Psoas muscle (tissue), 7 donors: ENCODE measurements at regions not wholly inside any gene's neighbourhood (a gene's known extent, or its start where the extent isn't known, plus 50 kb on each side); places are given as distances from the start of the nearest gene placed in this dataset.
"Not testable (repeated sequence)": the region's sequence is repeated elsewhere in the genome, so short reads cannot be mapped to it uniquely, and the experiment has no call there.

Experiments used
- ATAC-seq, 4 donors: fragments of 200-7000 bp; cut with Tn5 transposase; one replicate each; pipeline ENCODE4 v1.9.1; 2020; ENCODE audit warnings: moderate library complexity in 3 of 4, mild to moderate bottlenecking in 2 of 4
- DNase-seq, 2 donors: peaks; one replicate each; pipeline ENCODE4 v3.0.0-alpha.2; 2020
- H3K27ac ChIP-seq: fragments of 200-600 bp; one replicate; pipeline ENCODE4 v1.8.0; 2022
- H3K27me3 ChIP-seq, 3 donors: fragments of 200-600 bp in 1 of 3; one replicate each; pipeline versions ENCODE4 v1.6.1 to v1.8.0; 2013 to 2022; ENCODE audit warnings: low read length in 2 of 3, mild to moderate bottlenecking in 2 of 3, moderate library complexity in 1 of 3; ENCODE audit not compliant: insufficient read depth in 3 of 3
- H3K36me3 ChIP-seq, 2 donors: fragments of 200-600 bp in 1 of 2; one replicate each; pipeline versions ENCODE4 v1.6.1 to v1.8.0; 2013 to 2022; ENCODE audit warnings: low read depth in 1 of 2, mild to moderate bottlenecking in 1 of 2, moderate library complexity in 1 of 2; ENCODE audit not compliant: insufficient read depth in 1 of 2
- H3K4me1 ChIP-seq: fragments of 200-600 bp; one replicate; pipeline ENCODE4 v1.8.0; 2022
- H3K4me3 ChIP-seq: fragments of 200-600 bp; one replicate; pipeline ENCODE4 v1.8.0; 2022; ENCODE audit warnings: mild to moderate bottlenecking
- H3K9me3 ChIP-seq: fragments of 200-600 bp; one replicate; pipeline ENCODE4 v1.8.0; 2022
- WGBS, 3 donors: extraction: QIAGEN DNeasy Blood & Tissue Kit; methylation state at CpG; one replicate each; pipeline versions ENCODE4 v1.1.6 to v1.1.7; 2013; 5-methylcytosine and 5-hydroxymethylcytosine counted together
- intact Hi-C, 2 donors: fragments of 100-400 bp; cut with DNase I; formaldehyde crosslinking; loops; one replicate each; pipeline versions ENCODE4 v1.11.0 to v1.14.2; 2022
- TF ChIP-seq, protein P1 (sequence below): fragments of 200-600 bp; IDR thresholded peaks from one replicate; pipeline ENCODE4 v1.8.0; 2022; ENCODE audit warnings: antibody characterized with exemption
- donor health status: healthy with polysubstance abuse.
- donor health status: DM: no; HTN: no; CAD: no; lungs with moderate emphysema.
- donor health status: Bipolar disorder and iron deficiency.
- donor health status: healthy.
- donor health status: DM: yes; HTN: yes; CAD: no.
- donor health status: DM: no; HTN: no; CAD: no.
- donor health status: DM: yes; HTN: yes; CAD: no.

GRCh38 chr6:11448038-11448437 is 89.5 kb upstream of the TMEM170B start:
- no peaks in the 10 kb centered on the region for H3K27me3 ChIP-seq
- ATAC-seq (no peak), DNase-seq (no peak)
- no peak overlapping the region for H3K27ac ChIP-seq
- TF ChIP-seq, protein P1, sequence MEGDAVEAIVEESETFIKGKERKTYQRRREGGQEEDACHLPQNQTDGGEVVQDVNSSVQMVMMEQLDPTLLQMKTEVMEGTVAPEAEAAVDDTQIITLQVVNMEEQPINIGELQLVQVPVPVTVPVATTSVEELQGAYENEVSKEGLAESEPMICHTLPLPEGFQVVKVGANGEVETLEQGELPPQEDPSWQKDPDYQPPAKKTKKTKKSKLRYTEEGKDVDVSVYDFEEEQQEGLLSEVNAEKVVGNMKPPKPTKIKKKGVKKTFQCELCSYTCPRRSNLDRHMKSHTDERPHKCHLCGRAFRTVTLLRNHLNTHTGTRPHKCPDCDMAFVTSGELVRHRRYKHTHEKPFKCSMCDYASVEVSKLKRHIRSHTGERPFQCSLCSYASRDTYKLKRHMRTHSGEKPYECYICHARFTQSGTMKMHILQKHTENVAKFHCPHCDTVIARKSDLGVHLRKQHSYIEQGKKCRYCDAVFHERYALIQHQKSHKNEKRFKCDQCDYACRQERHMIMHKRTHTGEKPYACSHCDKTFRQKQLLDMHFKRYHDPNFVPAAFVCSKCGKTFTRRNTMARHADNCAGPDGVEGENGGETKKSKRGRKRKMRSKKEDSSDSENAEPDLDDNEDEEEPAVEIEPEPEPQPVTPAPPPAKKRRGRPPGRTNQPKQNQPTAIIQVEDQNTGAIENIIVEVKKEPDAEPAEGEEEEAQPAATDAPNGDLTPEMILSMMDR, result no peak
- H3K9me3 ChIP-seq, result no peaks in the 10 kb centered on the region
- H3K4me1 ChIP-seq, result no peaks in the 10 kb centered on the region
- no peak overlapping the region for H3K4me3 ChIP-seq
- intact Hi-C loops, result no loop called here
- no peaks in the 10 kb centered on the region for H3K36me3 ChIP-seq

GRCh38 chr6:11447265-11447664 is 90.3 kb upstream of the TMEM170B start:
- WGBS, 3 donors, result 96% methylated on average over 1 of the region's 1 CpG
- DNase-seq (no peak), ATAC-seq (no peak)
- Histone ChIP-seq H3K36me3 (no peaks in the 10 kb centered on the region), H3K27ac (no peak overlapping the region), H3K4me1 (no peaks in the 10 kb centered on the region), H3K27me3 (no peaks in the 10 kb centered on the region), H3K9me3 (no peaks in the 10 kb centered on the region), H3K4me3 (no peak overlapping the region)
- intact Hi-C loops, result no loop called here
- TF ChIP-seq, protein P1, result no peak

DNA sequence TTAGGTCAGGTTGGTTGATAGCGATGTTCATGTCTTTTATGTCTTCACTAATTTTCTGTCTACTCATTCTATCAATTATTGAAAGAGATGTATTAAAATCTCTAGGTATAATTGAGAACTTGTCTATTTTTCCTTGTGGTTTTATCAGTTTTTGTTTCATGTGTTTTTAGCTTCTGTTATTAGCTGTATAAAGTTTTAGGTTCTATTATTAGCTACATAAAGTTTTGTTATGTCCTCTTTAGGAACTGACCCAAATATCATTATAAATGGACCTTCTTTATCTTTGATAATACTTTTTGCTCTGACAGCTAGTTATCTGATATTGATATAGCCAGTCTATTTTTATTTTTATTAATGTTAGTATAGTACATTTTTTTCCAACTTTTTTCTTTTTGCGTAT is 92.4 kb upstream of the TMEM170B start:
- ATAC-seq, result no peak
- intact Hi-C loops, result no loop called here
- Histone ChIP-seq H3K36me3 (no peaks in the 10 kb centered on the region), H3K4me1 (no peaks in the 10 kb centered on the region), H3K9me3 (no peaks in the 10 kb centered on the region), H3K27ac (no peak overlapping the region), H3K27me3 (no peaks in the 10 kb centered on the region), H3K4me3 (no peak overlapping the region)
- WGBS, 3 donors, result 97 to 100% (median 97%) methylated on average over 2 of the region's 2 CpGs
- no peak for DNase-seq
- TF ChIP-seq, protein P1, result no peak

- 65 to 89% (median 75%) methylated on average over 1 of the region's 1 CpG for WGBS, 3 donors
- intact Hi-C loops, H3K4me3 ChIP-seq: not testable (repeated sequence)
These were observed 94.4 kb upstream of the TMEM170B start for GRCh38 chr6:11443125-11443524.

GRCh38 chr6:11442495-11442894 is 95.1 kb upstream of the TMEM170B start:
- Histone ChIP-seq H3K36me3 (no peaks in the 10 kb centered on the region), H3K4me3 (no peak overlapping the region), H3K27me3 (peaks cover 0 to 1% (median 0%) of the 10 kb centered on the region in 3 donors), H3K27ac (no peak overlapping the region), H3K9me3 (no peaks in the 10 kb centered on the region), H3K4me1 (no peaks in the 10 kb centered on the region)
- TF ChIP-seq, protein P1, result no peak
- intact Hi-C loops, result no loop called here
- no peak for ATAC-seq
- no peak for DNase-seq
- 89 to 93% (median 90%) methylated on average over 2 of the region's 2 CpGs for WGBS, 3 donors

More at GRCh38 chr6:11443125-11443524, 94.4 kb upstream of the TMEM170B start:
- not testable (repeated sequence) for H3K4me1 ChIP-seq, H3K9me3 ChIP-seq, DNase-seq, H3K36me3 ChIP-seq, H3K27me3 ChIP-seq, ATAC-seq, H3K27ac ChIP-seq
